ENCODE measurements at regions not wholly inside any gene's neighbourhood (a gene's known extent, or its start where the extent isn't known, plus 50 kb on each side); places are given as distances from the start of the nearest gene placed in this dataset.
A peak's percentile ranks its signal among the peaks of the same experiment; 100 is the strongest.

DNA sequence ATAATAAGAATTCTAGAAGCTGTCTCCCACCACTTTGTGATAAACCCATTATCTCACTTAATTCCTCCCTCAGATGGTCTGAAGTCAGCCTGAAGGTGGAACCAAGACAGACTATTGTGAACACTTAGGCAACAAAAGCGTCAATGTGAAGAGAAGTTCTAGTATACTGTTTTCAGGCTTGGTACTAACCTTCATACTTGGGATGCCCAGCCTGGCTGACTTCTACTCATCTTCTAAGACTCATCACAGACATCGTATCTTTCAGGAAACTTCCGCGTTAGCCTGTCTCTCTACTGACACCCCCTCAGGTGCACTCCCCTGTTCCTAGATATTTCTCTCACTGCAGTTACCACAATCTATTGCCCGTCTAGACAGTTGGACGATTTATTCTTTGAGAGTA lies 201.2 kb downstream of the SATB1 start:
- Histone ChIP-seq H3K27me3 (ENCODE audit: insufficient read depth) (no peaks in the 10 kb centered on the region), H3K4me3 (ENCODE audit: low read depth in 2 of 2, low read length in 1 of 2) (no peak overlapping the region)
- POLR2A ChIA-PET = no interaction called here

DNA sequence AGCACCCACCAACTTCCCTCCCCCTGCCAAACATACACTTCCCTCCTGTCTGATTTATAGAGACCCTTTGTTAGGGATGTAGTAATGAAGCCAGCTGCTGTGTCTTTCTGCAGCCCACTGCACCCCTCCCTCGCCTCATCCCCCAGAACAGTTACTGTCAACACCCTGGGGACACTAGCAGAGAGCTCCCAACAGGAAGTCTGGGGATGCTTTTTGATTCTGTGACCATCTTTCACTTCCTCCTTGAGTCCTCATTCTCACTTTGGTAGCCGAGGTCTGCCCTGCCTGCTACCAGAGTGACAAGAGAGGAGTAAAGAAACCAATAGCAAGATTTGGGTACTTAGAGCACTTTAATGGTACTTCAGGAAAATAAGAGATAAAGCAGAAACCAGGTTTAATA lies 201.6 kb downstream of the SATB1 start:
- Histone ChIP-seq H3K4me1 (ENCODE audit: control insufficient read depth in 1 of 2, insufficient read depth in 2 of 2, low read depth in 1 of 2, low read length in 1 of 2) (peaks cover 0 to 3% of the 10 kb centered on the region in 2 experiments; a peak in 1 of 4 replicates), H2AFZ (ENCODE audit: low read depth) (no peak overlapping the region), H3K27me3 (ENCODE audit: insufficient read depth) (no peaks in the 10 kb centered on the region), H3K9me2 (no peaks in the 10 kb centered on the region), H3K79me2 (ENCODE audit: insufficient read depth) (no peaks in the 10 kb centered on the region), H3K9ac (no peak overlapping the region), H4K20me1 (ENCODE audit: insufficient read depth) (no peaks in the 10 kb centered on the region), H3F3A (replicated peaks; ENCODE audit: insufficient read depth) (no peaks in the 10 kb centered on the region), H3K4me2 (no peak overlapping the region), H3K36me3 (replicated peaks in 1 of 2; ENCODE audit: control insufficient read depth in 1 of 2, insufficient read depth in 2 of 2, low read length in 1 of 2) (no peaks in the 10 kb centered on the region), H3K9me3 (no peaks in the 10 kb centered on the region), H3K27ac (ENCODE audit: low read depth in 2 of 2, low read length in 1 of 2) (no peak overlapping the region), H3K4me3 (ENCODE audit: low read depth in 2 of 2, low read length in 1 of 2) (no peak overlapping the region)
- TF ChIP-seq FOXM1 (IDR thresholded peaks at IDR 0.05; ENCODE audit: low read depth) = no peak
- TF ChIP-seq, protein P1, sequence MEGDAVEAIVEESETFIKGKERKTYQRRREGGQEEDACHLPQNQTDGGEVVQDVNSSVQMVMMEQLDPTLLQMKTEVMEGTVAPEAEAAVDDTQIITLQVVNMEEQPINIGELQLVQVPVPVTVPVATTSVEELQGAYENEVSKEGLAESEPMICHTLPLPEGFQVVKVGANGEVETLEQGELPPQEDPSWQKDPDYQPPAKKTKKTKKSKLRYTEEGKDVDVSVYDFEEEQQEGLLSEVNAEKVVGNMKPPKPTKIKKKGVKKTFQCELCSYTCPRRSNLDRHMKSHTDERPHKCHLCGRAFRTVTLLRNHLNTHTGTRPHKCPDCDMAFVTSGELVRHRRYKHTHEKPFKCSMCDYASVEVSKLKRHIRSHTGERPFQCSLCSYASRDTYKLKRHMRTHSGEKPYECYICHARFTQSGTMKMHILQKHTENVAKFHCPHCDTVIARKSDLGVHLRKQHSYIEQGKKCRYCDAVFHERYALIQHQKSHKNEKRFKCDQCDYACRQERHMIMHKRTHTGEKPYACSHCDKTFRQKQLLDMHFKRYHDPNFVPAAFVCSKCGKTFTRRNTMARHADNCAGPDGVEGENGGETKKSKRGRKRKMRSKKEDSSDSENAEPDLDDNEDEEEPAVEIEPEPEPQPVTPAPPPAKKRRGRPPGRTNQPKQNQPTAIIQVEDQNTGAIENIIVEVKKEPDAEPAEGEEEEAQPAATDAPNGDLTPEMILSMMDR (IDR thresholded peaks at IDR 0.05) = no peak
- TF ChIP-seq, protein P2, sequence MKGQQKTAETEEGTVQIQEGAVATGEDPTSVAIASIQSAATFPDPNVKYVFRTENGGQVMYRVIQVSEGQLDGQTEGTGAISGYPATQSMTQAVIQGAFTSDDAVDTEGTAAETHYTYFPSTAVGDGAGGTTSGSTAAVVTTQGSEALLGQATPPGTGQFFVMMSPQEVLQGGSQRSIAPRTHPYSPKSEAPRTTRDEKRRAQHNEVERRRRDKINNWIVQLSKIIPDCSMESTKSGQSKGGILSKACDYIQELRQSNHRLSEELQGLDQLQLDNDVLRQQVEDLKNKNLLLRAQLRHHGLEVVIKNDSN (IDR thresholded peaks at IDR 0.05; ENCODE audit: borderline replicate concordance, low read depth) = no peak
- no peak for TF ChIP-seq SMC3 (IDR thresholded peaks at IDR 0.05; ENCODE audit: low read depth, low read length)
- no peak for TF ChIP-seq RAD21 (IDR thresholded peaks at IDR 0.05; ENCODE audit: low read length)
- TF ChIP-seq RFX5 (IDR thresholded peaks at IDR 0.05; ENCODE audit: low read length) = no peak
- TF ChIP-seq JUND (IDR thresholded peaks at IDR 0.05) = no peak
- TF ChIP-seq, protein P3, sequence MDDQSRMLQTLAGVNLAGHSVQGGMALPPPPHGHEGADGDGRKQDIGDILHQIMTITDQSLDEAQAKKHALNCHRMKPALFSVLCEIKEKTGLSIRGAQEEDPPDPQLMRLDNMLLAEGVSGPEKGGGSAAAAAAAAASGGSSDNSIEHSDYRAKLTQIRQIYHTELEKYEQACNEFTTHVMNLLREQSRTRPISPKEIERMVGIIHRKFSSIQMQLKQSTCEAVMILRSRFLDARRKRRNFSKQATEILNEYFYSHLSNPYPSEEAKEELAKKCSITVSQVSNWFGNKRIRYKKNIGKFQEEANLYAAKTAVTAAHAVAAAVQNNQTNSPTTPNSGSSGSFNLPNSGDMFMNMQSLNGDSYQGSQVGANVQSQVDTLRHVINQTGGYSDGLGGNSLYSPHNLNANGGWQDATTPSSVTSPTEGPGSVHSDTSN (IDR thresholded peaks at IDR 0.05) = no peak
- ChIA-PET POLR2A (no interaction called here), CTCF (no interaction called here)
- 67% methylated on average over 2 of the region's 2 CpGs for WGBS (ENCODE audit: low lambda C conversion rate)
- peak; percentile 18 for DNase-seq

More for the DNA sequence above, 201.2 kb downstream of the SATB1 start:
- H3K9me3 ChIP-seq = no peaks in the 10 kb centered on the region
- no peak overlapping the region for H2AFZ ChIP-seq (ENCODE audit: low read depth)
- H3K27ac ChIP-seq (ENCODE audit: low read depth in 2 of 2, low read length in 1 of 2) = no peak overlapping the region
- H3K36me3 ChIP-seq (replicated peaks in 1 of 2; ENCODE audit: control insufficient read depth in 1 of 2, insufficient read depth in 2 of 2, low read length in 1 of 2) = no peaks in the 10 kb centered on the region
- 83% methylated on average over 6 of the region's 6 CpGs for WGBS (ENCODE audit: low lambda C conversion rate)
- H3K9me2 ChIP-seq = no peaks in the 10 kb centered on the region
- CTCF ChIA-PET = no interaction called here
- H4K20me1 ChIP-seq (ENCODE audit: insufficient read depth) = no peaks in the 10 kb centered on the region
- H3K4me2 ChIP-seq = no peak overlapping the region
- no peak overlapping the region for H3K9ac ChIP-seq
- TF ChIP-seq MEF2A (IDR thresholded peaks at IDR 0.05; ENCODE audit: borderline replicate concordance, low read depth) (no peak), NRF1 (IDR thresholded peaks at IDR 0.05; ENCODE audit: low read depth, low read length) (no peak)
- TF ChIP-seq, protein P3 (IDR thresholded peaks at IDR 0.05) = no peak
- no peaks in the 10 kb centered on the region for H3F3A ChIP-seq (replicated peaks; ENCODE audit: insufficient read depth)
- peaks cover 0 to 3% of the 10 kb centered on the region in 2 experiments; a peak in 1 of 4 replicates for H3K4me1 ChIP-seq (ENCODE audit: control insufficient read depth in 1 of 2, insufficient read depth in 2 of 2, low read depth in 1 of 2, low read length in 1 of 2)
- H3K79me2 ChIP-seq (ENCODE audit: insufficient read depth) = no peaks in the 10 kb centered on the region
- DNase-seq = no peak

Data from SK-N-SH (cell line).